ENCODE measurements at regions not wholly inside any gene's neighbourhood (a gene's known extent, or its start where the extent isn't known, plus 50 kb on each side); places are given as distances from the start of the nearest gene placed in this dataset.

DNA sequence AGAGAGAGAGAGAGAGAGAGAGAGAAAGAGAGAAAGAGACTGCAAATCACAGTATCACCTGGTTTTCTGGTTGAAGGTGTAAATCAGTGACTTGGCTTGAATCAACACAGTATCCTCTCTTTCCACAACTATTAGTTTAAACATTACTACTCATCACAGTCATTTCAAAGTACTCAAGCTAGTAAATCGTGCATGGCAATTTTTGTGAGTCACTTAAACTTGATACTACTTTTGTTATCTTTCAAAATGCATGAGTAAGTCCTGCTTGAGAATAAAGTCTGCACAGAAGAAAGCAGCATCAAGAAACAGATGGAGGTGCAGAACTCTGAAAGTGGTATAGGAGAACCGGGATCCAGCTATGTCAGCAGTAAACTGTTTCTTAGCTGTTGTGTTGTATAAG is 535.4 kb downstream of the CDH8 start:
- no peak for TF ChIP-seq CTCF (IDR thresholded peaks at IDR 0.05)
- no peak for TF ChIP-seq POLR2A (IDR thresholded peaks at IDR 0.05)

Data from uterus (tissue), 2 donors.